ENCODE measurements at regions not wholly inside any gene's neighbourhood (a gene's known extent, or its start where the extent isn't known, plus 50 kb on each side); places are given as distances from the start of the nearest gene placed in this dataset.

DNA sequence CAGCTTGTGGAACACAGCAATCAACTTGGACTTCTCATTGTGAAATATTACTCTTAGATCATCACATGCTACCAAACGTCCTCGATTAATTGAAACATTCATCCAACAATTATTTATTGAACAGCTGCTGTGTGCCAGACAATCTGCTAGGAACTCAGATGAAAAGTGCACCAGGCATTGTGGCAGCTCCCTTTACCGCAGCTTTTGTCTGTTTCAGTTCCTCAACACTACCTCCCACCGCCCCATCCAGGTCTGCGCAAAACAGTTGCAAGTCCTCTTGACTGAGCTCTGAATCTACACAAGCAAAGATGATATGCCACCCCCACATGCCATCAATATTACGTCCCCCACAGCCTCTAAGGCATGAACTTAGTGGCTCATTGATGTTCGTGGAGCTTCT is 1094.4 kb upstream of the MAP3K7 start:
- Mint-ChIP-seq H3K9me3 (peaks cover 0 to 3% (median 0%) of the 10 kb centered on the region in 7 donors), H3K27me3 (ENCODE audit: low read depth in 3 of 3) (peaks cover 0 to 2% (median 0%) of the 10 kb centered on the region in 3 donors), H3K27ac (no peak overlapping the region), H3K36me3 (no peaks in the 10 kb centered on the region), H3K4me1 (no peaks in the 10 kb centered on the region), H3K4me3 (no peak overlapping the region)
- Histone ChIP-seq H3K27me3 (ENCODE audit: control insufficient read depth in 2 of 2, insufficient read depth in 2 of 2, low read length in 2 of 2) (no peaks in the 10 kb centered on the region), H3K9me3 (replicated peaks in 1 of 2; ENCODE audit: control insufficient read depth in 1 of 2, insufficient read depth in 1 of 2, low read length in 2 of 2) (no peaks in the 10 kb centered on the region), H2AFZ (ENCODE audit: insufficient read depth, low read depth, low read length, poor library complexity, severe bottlenecking) (no peak overlapping the region), H3K79me2 (ENCODE audit: insufficient read depth, low read length) (no peaks in the 10 kb centered on the region), H3K4me3 (replicated peaks in 1 of 3; ENCODE audit: low read depth in 2 of 3, low read length in 3 of 3) (no peak overlapping the region), H3K36me3 (replicated peaks in 1 of 2; ENCODE audit: control insufficient read depth in 1 of 2, insufficient read depth in 2 of 2, low read length in 2 of 2) (no peaks in the 10 kb centered on the region), H3K27ac (ENCODE audit: low read depth in 1 of 2, low read length in 2 of 2) (no peak overlapping the region), H3K9ac (ENCODE audit: insufficient read depth, low read length, poor library complexity, severe bottlenecking) (no peak overlapping the region), H3K4me2 (replicated peaks; ENCODE audit: extremely low read depth, low read length, poor library complexity, severe bottlenecking) (no peak overlapping the region), H4K20me1 (ENCODE audit: insufficient read depth, low read length) (no peaks in the 10 kb centered on the region), H3K4me1 (ENCODE audit: control insufficient read depth in 1 of 2, insufficient read depth in 2 of 2, low read length in 2 of 2) (no peaks in the 10 kb centered on the region)
- TF ChIP-seq, protein P1, sequence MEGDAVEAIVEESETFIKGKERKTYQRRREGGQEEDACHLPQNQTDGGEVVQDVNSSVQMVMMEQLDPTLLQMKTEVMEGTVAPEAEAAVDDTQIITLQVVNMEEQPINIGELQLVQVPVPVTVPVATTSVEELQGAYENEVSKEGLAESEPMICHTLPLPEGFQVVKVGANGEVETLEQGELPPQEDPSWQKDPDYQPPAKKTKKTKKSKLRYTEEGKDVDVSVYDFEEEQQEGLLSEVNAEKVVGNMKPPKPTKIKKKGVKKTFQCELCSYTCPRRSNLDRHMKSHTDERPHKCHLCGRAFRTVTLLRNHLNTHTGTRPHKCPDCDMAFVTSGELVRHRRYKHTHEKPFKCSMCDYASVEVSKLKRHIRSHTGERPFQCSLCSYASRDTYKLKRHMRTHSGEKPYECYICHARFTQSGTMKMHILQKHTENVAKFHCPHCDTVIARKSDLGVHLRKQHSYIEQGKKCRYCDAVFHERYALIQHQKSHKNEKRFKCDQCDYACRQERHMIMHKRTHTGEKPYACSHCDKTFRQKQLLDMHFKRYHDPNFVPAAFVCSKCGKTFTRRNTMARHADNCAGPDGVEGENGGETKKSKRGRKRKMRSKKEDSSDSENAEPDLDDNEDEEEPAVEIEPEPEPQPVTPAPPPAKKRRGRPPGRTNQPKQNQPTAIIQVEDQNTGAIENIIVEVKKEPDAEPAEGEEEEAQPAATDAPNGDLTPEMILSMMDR (IDR thresholded peaks at IDR 0.05): no peak
- WGBS (ENCODE audit: insufficient coverage): 91% methylated on average over 7 of the region's 7 CpGs
- intact Hi-C loops (cut with micrococcal nuclease): no loop called here
- no peak for DNase-seq

DNA sequence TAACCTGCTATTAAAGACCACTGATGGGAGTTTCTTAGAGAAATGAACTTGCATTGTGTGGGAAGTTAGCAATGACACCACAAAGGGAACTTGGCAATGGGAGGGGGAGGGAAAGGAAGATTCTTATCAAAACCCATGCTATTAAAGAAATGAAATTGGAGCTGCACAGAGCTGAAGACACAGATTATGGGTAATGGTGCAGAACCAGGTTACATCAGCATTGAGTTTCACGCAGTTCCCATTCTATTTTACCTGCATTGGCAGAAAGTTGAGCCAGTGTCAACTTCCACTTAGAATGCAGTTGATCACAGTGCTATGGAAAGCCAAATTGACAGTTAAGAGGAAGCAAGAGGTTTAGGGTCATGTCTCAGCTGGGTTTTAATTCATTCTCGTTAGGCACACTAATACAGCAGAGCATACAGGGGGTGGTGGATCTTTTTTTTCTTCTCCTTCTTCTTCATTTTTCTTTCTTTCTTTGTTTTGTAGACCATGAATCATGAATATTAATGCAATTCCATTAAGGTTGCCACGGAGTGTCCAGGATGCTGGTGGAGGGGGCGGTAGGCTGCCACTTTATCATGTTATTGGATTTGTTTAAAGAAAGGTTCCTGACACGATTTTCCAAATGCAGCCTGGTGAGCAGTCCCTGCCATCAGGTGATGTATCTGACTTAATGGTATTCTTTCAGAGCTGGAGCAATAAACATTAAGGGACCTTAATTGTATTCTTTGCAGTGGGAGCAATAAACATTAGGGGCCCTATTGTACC is 1092.0 kb upstream of the MAP3K7 start:
- H3K36me3 ChIP-seq (replicated peaks in 1 of 2; ENCODE audit: control insufficient read depth in 1 of 2, insufficient read depth in 2 of 2, low read length in 2 of 2): no peaks in the 10 kb centered on the region
- H3K4me1 Mint-ChIP-seq: no peaks in the 10 kb centered on the region
- TF ChIP-seq, protein P1 (IDR thresholded peaks at IDR 0.05): no peak
- H3K79me2 ChIP-seq (ENCODE audit: insufficient read depth, low read length): no peaks in the 10 kb centered on the region
- WGBS (ENCODE audit: insufficient coverage): 90% methylated on average over 2 of the region's 5 CpGs
- no peak overlapping the region for H3K27ac Mint-ChIP-seq
- H3K27me3 Mint-ChIP-seq (ENCODE audit: low read depth in 3 of 3): peaks cover 0 to 2% (median 0%) of the 10 kb centered on the region in 3 donors
- H3K27me3 ChIP-seq (ENCODE audit: control insufficient read depth in 2 of 2, insufficient read depth in 2 of 2, low read length in 2 of 2): no peaks in the 10 kb centered on the region
- no peak overlapping the region for H3K9ac ChIP-seq (ENCODE audit: insufficient read depth, low read length, poor library complexity, severe bottlenecking)
- H4K20me1 ChIP-seq (ENCODE audit: insufficient read depth, low read length): no peaks in the 10 kb centered on the region
- H3K9me3 Mint-ChIP-seq: peaks cover 0 to 3% (median 0%) of the 10 kb centered on the region in 7 donors
- H3K4me3 ChIP-seq (replicated peaks in 1 of 3; ENCODE audit: low read depth in 2 of 3, low read length in 3 of 3): no peak overlapping the region
- H3K4me2 ChIP-seq (replicated peaks; ENCODE audit: extremely low read depth, low read length, poor library complexity, severe bottlenecking): no peak overlapping the region
- H3K4me1 ChIP-seq (ENCODE audit: control insufficient read depth in 1 of 2, insufficient read depth in 2 of 2, low read length in 2 of 2): no peaks in the 10 kb centered on the region
- H3K36me3 Mint-ChIP-seq: no peaks in the 10 kb centered on the region
- H3K4me3 Mint-ChIP-seq: no peak overlapping the region
- no peak overlapping the region for H3K27ac ChIP-seq (ENCODE audit: low read depth in 1 of 2, low read length in 2 of 2)
- H2AFZ ChIP-seq (ENCODE audit: insufficient read depth, low read depth, low read length, poor library complexity, severe bottlenecking): no peak overlapping the region
- no peaks in the 10 kb centered on the region for H3K9me3 ChIP-seq (replicated peaks in 1 of 2; ENCODE audit: control insufficient read depth in 1 of 2, insufficient read depth in 1 of 2, low read length in 2 of 2)
- intact Hi-C loops (cut with micrococcal nuclease): no loop called here
- DNase-seq: no peak
